ENCODE measurements at regions not wholly inside any gene's neighbourhood (a gene's known extent, or its start where the extent isn't known, plus 50 kb on each side); places are given as distances from the start of the nearest gene placed in this dataset.

DNA sequence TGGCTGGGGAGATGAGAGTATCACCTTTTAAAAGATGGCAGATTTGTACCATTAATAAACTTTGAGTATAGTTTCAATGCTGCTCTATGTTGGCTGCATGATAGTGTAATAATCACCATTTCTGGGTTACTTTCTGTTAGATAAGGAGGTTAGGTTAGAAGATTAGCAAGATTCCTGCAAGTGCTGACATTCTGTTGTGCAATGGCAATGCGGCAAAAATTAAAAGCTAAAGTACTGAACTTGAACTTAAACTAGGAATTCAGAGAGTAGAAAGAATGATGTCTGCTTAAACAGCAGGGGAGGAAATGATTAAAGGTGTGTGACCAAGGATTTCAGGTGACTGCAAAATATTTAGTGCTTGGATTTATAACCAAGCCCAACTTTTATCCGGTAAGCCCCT, 399.8 kb upstream of the MON1B start:
- intact Hi-C loops (cut with DNase I), result no loop called here
- DNase-seq (ENCODE audit: low spot score), result no peak

GRCh38 chr16:76796416-76796815, 394.6 kb upstream of the MON1B start:
- intact Hi-C loops (cut with DNase I), result no loop called here

GRCh38 chr16:76796978-76797377, 394.0 kb upstream of the MON1B start:
- DNase-seq (ENCODE audit: low spot score), result no peak
- intact Hi-C loops (cut with DNase I), result no loop called here

More at GRCh38 chr16:76796416-76796815, 394.6 kb upstream of the MON1B start:
- no peak for DNase-seq (ENCODE audit: low spot score)

DNA sequence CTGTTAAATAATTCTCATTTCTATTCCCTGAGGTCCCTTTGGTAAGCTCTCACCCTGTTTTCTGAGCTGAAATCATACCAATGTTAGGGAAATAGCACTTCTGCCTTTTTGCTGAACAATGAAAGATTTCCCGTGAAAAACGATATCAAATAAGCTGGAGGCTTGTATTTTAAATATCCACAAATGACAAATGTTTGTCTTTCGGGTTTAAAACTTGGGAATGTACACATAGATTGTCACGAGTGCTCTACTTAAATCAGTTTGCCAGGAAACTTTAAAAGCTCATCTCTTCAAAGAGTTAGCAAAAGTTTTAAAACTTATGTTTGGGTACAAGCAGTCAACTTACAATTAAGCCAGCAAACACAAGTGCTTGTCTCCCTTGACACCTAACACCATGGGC, 393.5 kb upstream of the MON1B start:
- intact Hi-C loops (cut with DNase I), result no loop called here
- no peak for DNase-seq (ENCODE audit: low spot score)

DNA sequence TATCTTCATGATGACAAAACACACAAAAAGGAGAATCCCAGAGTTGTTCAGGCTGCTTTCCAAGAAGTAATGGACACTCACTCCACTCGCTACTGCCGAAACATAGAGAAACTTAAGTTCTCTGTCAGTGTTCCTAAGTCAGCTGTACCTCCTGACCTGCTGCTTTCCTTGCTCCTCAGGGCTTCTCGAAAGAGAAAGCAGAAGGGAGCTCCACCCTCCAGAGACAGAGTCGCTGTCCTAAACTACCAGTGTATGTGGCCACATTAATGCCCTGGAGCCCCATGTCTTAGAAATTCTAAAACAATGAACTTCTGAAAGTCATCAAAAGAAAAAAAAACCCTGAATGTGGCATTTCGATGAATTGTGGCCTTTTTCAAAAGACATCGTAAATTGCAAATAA, 390.8 kb upstream of the MON1B start:
- no peak for DNase-seq (ENCODE audit: low spot score)
- intact Hi-C loops (cut with DNase I), result no loop called here

DNA sequence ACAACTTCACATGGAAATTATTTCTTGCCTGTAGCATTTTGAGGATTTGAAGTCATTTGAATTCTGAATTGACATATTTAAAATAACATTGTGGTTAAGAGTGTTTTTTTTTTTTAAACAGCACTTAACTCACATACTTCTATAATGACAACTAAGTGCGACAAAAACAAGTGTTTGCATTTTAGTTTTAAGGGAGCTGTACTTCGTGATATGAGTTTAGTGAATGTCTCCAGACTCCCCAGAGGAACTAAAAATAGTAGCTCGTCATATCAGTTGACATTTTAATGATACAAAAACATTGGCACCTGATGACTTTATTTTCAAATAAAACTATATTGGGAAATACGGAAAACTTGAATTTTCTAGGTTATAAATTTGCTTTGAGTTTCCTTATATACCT, 389.6 kb upstream of the MON1B start:
- intact Hi-C loops (cut with DNase I), result no loop called here
- no peak for DNase-seq (ENCODE audit: low spot score)

- intact Hi-C loops (cut with DNase I), result no loop called here
- DNase-seq (ENCODE audit: low spot score), result no peak
Measured at GRCh38 chr16:76816475-76816874, 374.5 kb upstream of the MON1B start.

- intact Hi-C loops (cut with DNase I), result no loop called here
- DNase-seq (ENCODE audit: low spot score), result no peak
Measured at GRCh38 chr16:76818606-76819181, 372.3 kb upstream of the MON1B start.

DNA sequence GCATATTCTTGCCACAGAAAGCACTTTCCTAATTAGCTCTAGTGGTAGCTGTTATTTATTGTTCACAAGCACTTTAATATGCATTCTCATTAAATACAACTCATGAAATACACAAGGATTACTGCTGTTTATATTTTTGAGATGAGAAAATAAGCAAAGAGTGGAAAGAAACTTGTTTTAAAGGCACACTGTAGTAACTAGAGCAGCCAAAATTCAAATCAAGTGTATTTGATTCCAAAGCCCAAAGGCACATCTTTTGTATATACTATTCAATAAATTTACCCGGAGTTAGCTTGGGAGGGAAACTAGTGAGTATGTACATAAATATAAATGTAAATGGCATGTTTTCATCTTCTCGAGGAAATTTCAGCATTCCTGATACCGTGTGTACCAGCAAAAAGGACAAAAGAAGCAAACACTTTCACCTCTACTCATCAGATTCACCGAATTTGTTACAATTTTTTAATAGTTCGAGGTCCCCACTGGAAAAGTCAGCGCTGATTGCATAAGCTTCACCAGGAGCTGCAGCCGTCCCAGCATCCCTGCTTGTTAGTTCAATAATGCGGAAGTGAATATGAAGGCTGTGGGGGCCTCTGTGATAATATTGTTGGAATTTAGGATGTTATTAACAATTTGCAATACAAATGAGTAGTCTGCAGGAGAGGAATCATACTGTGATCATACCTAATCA, 371.6 kb upstream of the MON1B start:
- intact Hi-C loops (cut with DNase I), result no loop called here

GRCh38 chr16:76824221-76824620, 366.8 kb upstream of the MON1B start:
- DNase-seq (ENCODE audit: low spot score), result no peak
- intact Hi-C loops (cut with DNase I), result no loop called here

More for the DNA sequence above, 371.6 kb upstream of the MON1B start:
- no peak for DNase-seq (ENCODE audit: low spot score)

DNA sequence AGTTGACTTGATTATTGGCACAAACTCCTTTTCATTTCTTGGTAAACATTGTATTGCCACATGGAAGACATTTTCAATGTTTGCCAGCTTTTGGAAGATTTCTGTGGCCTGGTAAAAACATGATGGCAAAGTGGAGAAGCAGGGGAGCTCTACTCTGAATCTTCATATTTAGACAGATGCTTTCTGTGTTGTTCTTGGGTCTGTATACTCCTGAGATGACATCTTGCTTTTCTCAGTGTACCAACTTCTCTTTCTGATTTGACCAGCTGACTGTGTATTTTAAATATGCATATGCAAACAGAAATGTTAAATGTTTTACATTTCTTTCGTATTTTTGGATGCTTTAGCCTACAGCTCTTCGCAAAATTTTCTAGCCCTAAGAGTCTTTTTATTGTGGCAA, 366.2 kb upstream of the MON1B start:
- intact Hi-C loops (cut with DNase I), result no loop called here
- no peak for DNase-seq (ENCODE audit: low spot score)

DNA sequence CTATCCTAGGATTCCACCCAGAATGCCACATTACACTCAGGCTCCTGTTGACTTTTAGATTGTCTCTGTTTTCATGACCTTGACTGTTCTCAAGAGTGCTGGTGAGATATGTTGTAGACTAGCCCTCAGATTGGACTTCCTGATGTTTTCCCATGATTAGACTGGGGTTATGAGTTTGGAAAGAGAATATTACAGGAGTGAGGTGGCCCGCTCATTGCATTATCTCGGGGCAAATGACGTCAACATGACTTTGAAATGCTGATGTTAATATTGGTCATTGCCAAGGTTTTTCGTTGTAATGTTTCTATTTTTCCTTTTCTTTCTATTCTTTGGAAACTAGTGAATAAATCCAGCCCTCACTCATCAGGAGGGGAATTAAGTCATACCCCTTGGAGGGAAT, 355.7 kb upstream of the MON1B start:
- intact Hi-C loops (cut with DNase I), result no loop called here
- no peak for DNase-seq (ENCODE audit: low spot score)

- no peak for DNase-seq (ENCODE audit: low spot score)
- intact Hi-C loops (cut with DNase I), result no loop called here
Measured at GRCh38 chr16:76835779-76836300, 355.1 kb upstream of the MON1B start.

DNA sequence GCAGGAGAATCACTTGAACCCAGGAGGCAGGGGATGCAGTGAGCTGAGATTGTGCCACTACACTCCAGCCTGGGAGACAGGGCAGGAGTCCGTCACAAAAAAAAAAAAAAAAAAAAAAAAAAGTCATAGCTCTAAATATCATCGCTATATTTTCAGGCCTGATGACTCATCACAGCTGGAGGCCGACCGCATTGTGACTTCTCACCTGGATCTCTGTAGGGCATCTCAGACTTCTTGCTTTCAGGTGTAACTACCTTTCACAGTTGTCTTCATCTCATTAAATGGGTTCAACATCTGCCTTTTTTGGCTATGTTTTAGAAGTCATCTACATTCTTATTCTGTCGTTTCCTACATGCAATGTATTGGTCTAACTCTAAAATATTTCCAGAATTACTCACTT, 353.1 kb upstream of the MON1B start:
- DNase-seq (ENCODE audit: low spot score), result no peak
- intact Hi-C loops (cut with DNase I), result no loop called here

DNA sequence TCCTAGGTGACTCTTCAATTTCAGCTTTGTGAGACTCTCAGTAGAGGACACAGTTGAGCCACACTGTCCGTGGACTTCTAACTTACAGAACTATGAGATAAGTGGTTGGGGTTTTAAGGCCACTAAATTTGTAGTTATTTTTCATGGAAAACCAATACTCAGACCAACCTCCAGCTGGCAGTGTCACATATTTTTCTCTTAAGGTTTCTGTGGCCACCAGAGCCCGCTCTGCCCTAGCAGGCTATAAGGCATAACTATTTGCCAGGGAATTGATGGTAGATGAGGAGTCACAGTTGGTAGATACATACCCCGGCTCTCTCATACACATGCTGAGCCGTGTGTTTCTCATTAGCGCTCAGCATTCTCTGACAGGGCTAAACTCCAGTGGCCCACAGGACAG, 336.8 kb upstream of the MON1B start:
- DNase-seq (ENCODE audit: low spot score), result no peak
- intact Hi-C loops (cut with DNase I), result no loop called here

GRCh38 chr16:76856112-76856511, 334.9 kb upstream of the MON1B start:
- intact Hi-C loops (cut with DNase I), result no loop called here
- DNase-seq (ENCODE audit: low spot score), result no peak

DNA sequence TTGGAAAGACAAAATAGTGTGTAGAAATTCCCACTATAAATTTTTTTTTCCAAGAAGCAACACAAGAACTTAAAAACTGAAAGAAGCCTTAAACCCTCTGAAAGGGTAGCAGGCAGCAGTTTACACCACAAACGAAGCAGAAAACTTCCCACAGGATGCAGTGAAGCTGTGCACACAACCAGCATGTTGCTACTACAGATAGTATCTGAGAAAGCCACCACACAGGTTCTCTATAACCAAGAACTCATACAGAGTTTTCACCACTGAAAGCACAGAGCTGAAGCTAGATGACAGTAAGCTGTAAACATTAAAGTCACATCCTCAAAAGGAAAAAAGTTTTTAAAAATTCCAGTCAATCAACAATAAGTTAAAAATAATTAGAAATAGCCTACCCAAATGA, 333.6 kb upstream of the MON1B start:
- intact Hi-C loops (cut with DNase I), result no loop called here
- no peak for DNase-seq (ENCODE audit: low spot score)

DNA sequence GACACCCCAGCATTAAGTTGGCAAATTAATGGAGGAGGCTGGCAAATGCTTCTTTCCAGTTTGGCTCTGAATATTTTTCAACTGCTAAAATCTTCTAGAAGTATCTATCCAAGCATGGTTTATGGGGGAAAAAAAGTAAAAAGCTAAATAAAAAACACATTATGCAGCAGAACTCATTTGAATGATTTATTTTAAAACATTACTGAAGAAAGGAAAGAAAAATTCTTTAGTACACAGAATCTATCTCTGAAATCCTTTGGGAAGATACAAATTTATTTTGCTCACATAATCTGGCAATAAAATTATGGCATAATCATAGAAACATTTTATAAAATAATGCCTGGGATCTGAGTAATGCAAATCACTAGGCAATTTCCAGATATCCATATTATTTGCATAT, 328.1 kb upstream of the MON1B start:
- no peak for DNase-seq (ENCODE audit: low spot score)
- intact Hi-C loops (cut with DNase I), result no loop called here

DNA sequence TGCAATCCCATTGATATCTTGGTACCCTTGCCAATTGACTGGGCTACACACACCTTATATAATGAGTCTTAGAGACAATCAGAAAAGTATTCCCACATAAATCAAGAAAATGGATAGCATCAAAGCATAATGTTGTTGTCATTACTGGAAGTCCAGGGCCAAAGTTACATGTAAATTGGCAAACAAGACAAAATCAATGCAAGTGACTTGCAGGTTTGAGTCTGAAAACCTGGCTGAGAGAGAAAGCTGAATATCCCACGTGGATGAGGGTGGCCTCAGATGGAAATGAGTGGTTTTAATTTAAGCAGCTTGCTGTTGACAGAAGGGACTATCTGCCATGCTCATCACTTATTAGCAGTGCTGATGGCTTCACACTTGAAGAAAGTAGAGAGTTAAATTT, 324.0 kb upstream of the MON1B start:
- DNase-seq (ENCODE audit: low spot score), result no peak

GRCh38 chr16:76875898-76876297, 315.1 kb upstream of the MON1B start:
- intact Hi-C loops (cut with DNase I), result no loop called here
- no peak for DNase-seq (ENCODE audit: low spot score)

More for the DNA sequence above, 324.0 kb upstream of the MON1B start:
- intact Hi-C loops (cut with DNase I), result no loop called here

DNA sequence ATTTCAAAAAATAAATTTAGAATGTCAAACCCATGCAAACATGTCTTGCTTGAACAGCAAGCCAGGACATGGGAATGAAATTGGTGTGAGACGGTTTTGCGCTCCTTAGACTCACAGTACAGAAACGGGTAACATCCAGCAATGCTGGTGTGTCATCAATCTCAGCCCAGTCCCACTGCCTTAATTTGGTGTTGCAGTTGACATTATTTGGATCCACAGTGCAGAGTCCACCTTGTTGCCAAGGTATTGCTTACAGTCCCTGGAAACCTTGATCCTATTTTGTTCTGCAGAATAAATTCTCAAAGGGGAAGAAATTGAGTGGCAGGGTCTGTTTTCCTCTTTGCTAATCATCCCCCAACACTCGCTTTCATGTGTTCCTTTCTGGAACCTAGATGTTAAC, 311.6 kb upstream of the MON1B start:
- intact Hi-C loops (cut with DNase I), result no loop called here

More for the DNA sequence above, 311.6 kb upstream of the MON1B start:
- DNase-seq (ENCODE audit: low spot score), result no peak
